Esophagus muscularis mucosa (tissue), 3 donors: ENCODE measurements at regions not wholly inside any gene's neighbourhood (a gene's known extent, or its start where the extent isn't known, plus 50 kb on each side); places are given as distances from the start of the nearest gene placed in this dataset.

Source experiments
- CTCF ChIP-seq, 3 experiments: fragments of 200-600 bp in 2 of 3; fragments of 450-650 bp in 1 of 3; sonication (generic) in 2 of 3; IDR thresholded peaks; one replicate each; pipeline ENCODE4 v1.5.1; 2017 to 2019; ENCODE audit warnings: antibody characterized with exemption in 3 of 3, mild to moderate bottlenecking in 2 of 3, moderate library complexity in 1 of 3
- POLR2A ChIP-seq: fragments of 450-650 bp; IDR thresholded peaks from one replicate; pipeline ENCODE4 v1.6.1; 2017; ENCODE audit warnings: antibody characterized with exemption, moderate library complexity, mild to moderate bottlenecking, low read depth

- TF ChIP-seq CTCF (IDR thresholded peaks at IDR 0.05) (no peak), POLR2A (no peak)
Observed at GRCh38 chr17:36878216-36878615, 59.1 kb upstream of the LHX1 start.
